GM21367 (cell line): ENCODE measurements at regions not wholly inside any gene's neighbourhood (a gene's known extent, or its start where the extent isn't known, plus 50 kb on each side); places are given as distances from the start of the nearest gene placed in this dataset.

Source experiments
- ATAC-seq: cut with Tn5 transposase; IDR thresholded peaks from one replicate; pipeline ENCODE4 v1.9.1; 2021; ENCODE audit not compliant: unreplicated experiment

DNA sequence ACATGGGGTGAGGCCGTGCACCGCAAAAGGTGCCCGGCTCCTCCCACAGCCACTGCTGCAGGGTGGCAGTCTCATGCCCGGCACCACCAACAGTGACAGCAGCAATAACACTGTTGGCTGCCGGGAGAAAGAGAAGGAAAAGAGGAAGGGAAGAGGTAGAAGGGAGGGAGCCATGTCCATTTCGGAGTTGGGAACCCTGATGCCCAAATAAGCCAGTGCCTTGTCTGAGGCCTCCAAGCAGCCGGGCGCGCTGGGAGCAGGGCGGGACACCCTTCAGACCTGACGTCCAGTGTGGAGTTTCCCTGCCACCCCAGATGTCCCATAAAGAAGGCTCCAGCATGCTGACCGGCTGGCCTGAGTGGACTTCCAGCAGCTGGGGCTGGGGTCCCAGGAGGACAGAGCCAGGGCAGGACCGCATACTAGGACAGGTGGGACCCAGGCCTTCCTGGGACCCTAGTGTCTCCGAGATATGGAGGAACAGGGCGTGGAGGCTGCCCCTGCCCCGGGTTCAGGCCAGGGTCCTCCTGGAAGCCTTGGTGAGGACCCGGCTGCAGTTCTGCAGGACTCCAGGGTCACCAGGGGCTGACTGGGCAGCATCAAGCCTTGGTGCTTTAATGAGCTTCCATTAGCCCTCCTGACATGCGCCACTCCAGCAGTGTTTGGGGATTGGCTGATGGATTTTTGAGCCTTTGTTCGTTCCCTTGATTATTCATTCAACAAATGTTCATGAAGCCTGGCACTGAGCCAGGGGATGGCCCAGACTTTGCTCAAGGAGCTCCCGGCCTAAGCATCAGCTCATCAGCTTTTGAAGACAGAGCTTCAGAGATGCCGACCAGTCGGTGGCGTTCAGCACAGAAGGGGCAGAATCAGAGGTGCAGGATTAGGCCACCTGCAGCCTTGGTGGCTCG lies 223.6 kb upstream of the CIBAR2 start:
- no peak for ATAC-seq

DNA sequence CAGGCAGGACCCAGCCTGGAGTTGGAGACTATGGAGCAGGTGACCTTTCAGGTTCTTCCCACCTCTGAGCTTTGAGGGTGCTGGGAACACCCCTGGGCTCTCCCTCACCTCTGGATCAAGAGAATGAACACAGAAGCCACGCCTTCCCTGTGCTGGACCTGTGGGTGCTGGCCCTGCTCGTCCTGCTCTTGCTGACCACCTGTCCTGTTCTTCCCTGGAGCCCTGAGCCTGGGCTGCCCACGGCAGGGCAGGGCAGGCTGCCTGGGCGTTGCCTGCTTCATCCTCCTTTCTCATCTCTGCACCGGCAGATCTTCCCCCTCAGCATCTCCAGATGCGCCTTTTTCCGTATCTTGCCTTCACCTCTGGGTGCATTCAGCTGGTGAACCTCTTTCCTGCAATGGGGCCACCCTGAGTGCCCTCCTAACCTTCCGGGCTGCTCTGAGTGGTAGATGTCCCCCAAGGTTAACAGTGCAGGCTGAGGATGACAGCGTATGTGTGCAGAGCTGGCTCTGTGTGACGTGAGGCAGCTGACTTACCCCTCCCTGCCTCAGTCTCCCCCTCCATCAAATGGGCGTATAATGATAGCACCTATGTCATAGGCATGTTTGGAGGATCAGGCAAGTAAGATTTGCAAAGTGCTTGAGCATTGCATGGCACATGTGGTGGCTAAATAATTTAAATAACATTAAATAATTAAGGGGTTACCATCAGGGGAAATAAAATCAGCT lies 225.8 kb upstream of the CIBAR2 start:
- ATAC-seq = no peak

DNA sequence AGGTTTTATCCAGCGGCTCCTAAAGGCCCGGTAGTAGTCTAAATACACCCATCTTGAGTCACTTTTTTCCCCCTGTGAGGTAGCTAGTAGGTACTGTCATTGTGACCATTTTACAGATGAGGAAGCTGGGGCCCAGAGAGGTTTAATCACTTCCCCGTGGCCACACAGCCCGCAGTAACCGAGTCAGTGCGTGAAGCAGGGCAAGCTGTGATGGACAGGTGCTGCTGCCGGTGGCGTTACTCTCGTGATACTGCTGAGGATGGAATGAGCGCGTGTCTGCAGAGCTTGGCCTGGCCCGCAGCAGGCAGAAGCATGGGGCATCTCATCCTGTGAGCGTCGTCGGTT lies 226.3 kb upstream of the CIBAR2 start:
- ATAC-seq = no peak

DNA sequence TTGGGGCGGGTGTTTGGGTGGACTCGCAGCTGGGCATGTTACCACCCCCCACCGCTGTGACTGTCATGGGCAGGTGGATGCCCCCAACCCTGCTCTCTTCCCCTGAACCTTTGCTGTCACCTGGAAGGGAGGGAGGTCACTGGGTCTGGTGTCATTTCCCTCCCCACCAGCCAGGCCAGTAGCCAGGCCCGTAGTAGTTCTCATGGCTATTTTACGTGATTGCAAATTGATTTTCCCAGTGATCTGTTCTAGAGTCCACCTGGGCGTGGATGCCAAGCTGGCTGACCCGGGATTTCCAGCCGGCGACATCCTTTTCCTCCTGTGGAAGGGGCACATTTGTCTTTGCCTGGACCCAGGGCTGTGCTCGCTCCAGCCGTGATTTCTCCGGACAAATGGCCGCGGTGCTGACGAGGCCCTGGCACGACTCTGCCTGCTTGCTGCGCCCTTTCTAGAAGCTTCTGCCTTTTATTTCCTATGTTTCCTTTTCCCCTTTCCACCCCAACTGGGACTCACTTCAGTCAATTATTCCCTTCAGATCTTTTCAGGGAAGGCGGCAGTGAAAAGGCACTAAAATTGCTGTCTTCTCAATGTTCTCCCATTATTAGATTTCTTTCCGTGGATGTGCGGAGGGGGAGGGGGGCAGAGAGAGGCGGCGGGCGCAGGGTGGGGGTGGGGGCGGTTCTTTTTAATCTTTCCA lies 226.9 kb upstream of the CIBAR2 start:
- ATAC-seq = no peak

DNA sequence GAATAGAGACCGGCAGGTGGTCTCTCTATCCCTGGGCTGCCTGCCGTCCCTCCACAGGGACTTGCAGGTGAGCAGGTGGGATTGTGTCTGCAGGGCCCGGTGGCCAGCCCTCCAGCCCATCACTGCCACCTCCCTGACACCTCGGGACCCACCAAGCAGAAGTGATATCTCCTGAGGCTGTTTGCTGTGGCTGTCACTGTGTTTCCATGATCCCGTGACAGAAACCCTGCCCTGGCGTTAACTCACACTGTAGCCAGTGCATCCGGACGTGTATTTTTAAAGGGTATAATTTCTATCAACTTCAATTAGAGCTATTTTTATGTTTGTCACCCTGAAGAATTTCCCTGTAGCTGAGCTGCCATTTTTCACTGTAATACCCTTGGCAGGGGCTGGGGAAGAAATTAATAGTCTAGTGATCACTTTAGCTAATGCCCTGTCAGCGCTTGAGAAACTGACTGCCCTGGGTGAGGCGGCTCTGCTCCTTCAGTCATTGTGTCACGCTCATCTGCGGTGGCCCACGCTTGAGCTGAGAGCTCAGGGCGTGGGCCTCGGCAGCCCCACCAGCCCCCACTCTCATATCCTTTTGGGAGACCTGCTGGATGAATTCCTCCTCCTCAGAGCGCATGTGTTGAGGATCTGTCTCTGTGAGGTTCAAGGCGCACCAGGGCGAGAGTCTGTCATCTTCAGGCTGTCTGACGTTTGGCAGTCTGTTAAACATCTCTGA lies 229.9 kb upstream of the CIBAR2 start:
- no peak for ATAC-seq

DNA sequence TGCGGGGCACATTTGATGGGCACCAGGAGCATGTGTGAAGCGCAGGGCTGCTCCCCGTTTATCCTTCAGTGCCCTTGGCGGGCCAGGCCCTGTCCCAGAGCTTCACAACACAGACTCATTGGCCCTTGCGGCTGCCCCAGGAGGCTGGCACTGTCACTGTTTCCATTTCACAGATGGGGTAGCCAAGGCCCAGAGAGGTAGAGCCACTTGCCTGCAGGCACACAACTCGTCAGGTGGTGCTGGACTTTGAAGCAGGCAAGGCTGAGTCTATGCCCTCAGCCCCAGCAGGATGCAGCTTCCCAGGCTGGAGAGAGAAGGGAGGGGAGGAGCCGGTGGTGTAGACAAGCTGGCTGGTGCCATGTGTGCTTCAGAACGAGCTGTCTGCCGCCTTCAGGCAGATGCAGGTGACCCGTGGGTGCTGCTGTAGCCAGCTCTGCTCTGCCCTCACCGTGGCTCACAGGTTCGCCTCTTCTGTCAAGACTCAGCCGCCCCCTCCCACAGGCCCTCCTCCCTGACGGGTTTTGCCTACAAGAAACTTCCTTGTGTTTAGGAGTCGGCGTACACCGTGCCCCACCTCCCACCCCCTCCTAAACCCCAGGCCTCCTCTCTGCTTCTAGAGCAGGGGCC lies 232.3 kb upstream of the CIBAR2 start:
- ATAC-seq = no peak

DNA sequence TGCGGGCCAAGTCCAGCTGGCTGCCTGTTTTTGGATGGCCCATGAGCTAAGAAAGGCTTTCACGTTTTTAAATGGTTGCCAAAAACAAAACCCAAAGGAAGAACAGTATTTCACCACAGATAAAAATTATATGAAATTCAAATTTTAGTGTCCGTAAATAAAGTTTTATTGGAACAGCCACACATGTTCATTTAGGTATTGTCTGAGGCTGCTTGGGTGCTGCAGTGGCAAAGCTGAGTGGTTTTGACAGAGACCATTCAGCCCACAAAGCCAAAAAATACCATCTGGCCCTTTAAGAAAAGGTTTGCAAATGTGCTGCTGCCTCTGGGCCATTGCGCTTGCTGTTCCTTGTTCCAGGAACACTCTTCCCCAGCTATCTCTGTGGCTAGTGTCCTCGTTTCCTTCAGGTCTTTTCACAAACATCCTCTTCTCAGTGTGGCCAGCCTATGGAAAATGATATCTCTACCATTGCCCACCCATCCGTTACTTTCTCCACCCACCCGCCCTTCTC lies 232.9 kb upstream of the CIBAR2 start:
- no peak for ATAC-seq

DNA sequence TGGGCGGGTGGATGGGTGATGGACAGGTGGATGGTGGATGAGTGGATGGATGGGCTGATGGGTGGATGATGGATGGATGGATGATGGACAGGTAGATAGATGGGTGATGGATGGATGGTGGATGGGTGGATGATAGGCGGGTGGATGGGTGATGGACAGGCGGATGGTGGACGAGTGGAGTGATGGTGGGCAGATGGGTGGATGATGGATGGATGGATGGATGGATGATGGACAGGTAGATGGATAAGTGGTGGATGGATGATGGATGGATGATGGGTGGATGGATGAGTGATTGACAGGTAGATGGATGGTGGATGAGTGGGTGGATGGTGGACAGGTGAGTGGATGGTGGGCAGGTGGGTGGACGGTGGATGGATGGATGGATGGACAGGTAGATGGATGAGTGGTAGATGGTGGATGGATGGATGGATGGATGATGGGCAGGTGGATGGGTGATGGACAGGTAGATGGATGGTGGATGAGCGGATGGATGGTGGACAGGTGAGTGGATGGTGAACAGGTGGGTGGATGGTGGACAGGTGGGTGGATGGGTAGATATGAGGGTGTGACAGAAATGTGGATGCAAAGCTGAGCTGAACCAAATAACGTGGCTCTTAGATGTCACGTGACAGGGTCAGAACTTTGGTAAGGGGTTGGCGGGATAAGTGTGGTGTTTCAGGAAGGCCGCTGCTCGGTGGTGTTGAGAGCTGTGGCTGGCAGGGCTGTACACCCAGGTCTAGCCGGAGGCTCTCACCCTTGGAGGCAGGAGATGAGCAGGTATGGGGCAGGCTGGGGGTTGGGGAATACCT lies 234.3 kb upstream of the CIBAR2 start:
- no peak for ATAC-seq

DNA sequence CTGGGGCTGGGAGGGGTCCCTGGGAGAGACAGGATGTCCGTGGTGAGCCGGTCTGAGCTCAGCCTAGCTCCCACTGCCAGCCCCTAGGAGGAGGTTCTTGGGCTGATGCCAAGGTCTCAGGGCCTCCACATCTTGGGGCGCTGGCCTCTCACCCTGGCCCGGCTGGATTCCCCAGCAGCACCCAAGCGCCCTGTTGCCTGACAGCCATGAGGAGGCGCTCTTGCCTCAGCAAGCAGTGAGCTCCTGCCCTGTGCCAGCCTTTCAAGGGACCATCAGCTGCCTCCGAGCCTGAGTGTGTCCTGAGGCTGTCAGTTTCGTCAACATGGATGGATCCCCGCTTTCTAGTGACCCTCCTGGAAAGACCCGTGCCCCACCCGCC lies 234.9 kb upstream of the CIBAR2 start:
- ATAC-seq = no peak

DNA sequence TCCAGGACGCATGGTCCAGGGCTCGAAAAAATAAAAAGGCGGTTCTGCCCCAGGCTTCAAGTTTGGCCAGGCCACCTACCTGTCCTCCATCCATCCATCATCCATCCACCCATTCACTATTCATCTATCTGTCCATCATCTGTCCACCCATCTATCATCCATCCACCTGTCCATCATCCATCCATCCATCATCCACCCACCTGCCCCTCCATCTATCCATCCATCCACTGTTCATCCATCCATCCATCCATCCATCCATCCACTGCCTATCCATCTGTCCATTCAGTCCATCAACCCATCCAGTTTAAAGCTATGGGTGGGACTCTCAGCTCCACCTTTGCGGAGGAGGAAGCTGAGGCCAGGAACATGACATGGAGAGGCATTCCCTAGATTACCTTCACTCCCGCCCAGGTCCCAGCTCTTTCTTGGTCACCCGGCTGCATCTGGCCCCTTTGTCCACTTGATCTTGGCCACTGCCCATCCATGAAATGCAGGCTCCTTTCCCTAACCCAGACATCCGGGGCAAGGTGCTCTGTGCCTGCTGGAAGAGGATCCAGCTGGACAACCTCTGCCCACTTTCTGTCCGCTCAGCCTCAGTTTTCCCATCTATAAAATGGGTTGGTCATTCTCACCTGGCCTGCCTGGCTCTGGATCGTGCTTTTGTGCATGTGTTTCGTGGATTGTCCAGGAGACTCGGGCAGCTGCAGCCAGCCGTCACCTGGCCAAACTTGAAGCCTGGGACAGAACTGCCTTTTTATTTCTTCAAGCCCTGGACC lies 236.0 kb upstream of the CIBAR2 start:
- no peak for ATAC-seq

DNA sequence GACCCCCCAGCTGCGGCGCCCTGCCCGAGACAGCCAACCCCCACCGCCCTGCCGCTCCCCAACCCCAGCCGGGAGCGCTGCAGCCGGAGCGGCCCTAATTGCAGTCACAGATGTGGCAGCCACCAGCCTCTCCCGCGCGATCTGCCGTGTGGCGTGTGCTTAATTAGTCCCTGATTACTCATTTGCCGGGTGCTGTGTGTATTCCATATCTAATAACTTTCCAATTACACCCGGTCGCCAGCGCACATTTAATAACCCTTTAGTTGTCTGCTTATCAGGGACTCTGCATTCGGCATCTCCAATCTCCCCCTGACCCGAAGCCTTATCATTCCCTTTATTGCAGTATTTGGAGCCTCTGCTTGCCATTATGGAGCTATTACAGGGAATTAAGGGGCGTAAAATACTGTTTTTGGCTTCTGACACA lies 236.7 kb upstream of the CIBAR2 start:
- ATAC-seq = no peak

DNA sequence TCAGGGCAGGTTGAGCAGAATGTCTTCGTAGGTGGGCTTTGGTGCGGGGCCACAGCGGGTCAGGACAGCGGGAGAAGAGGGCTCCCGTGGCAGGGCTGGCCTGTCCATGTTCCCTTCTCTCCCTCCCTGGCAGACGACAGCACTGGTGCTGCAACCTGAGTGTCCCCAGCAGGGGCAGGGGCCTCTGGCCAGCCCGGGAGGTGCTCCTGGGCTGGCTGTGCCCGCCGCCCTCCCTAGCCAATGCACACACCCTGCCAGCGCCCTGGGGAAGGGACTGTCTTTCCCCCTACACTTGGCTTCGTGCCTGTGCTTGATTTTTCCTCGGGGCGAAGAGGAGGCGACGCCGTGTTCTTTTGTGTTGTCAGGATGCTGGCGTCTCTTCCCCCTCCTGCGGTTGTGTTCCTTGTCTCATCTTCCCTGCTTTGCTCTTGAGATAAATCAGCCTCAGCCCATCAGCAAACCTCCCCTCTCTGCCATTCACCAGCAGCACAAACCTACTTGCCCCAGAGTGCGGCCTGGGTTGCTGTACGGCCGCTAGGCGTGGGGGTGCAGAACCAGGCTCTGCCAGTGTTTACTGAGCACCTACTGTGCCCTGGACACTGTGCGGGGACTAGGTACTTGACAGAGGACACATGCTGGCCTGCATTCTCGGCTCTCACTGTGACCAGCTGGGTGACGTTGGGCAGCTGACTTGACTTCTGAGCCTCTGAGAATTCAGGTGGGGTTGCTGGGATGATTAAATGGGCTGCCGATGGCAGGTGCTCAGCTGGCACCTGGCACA lies 237.3 kb upstream of the CIBAR2 start:
- no peak for ATAC-seq

DNA sequence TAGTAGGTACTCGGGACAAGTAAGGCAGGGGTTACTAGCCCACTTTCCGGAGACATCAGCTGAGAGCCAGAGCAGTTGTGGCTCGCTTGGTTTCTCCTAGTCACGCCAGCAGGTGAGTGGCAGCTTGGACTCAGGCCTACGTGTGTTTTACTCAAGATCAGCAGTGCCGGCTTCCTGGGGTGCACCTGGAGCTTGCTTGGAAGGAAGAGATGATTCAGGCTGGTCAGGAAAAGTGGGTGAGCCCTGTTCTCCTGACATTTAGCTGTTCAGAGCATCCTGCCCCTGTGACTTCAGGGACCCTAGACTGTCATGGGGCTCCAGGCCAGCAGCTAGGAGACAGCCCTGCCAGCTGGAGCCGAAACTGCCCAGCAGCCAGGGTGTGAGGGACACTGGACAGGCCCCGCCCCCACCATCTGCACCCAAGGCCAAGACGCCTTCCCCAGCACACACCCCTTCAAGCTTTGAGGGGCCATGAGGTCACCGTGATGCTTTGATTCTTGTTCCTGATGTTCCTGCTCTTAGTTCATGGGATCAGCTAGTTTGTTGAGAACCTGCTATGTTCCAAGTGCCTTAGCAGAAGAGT lies 238.0 kb upstream of the CIBAR2 start:
- no peak for ATAC-seq

DNA sequence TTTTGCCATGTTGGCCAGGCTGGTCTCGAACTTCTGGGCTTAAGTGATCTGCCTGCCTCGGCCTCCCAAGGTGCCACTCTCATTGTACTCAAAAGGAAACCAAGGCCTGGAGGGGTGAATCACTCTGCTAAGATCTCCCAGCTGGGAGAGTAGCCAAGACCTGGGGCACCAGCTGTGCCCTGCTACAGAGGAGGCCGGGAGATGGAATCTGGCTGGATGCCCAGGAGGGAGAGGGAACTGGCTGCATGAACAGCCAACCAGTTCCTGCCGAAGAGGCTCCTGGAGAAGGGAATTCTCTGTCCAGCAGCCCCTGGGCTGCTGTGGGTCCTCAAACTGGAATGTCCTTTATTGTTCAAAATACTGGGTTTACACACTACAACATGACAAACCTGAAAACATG lies 238.7 kb upstream of the CIBAR2 start:
- no peak for ATAC-seq

DNA sequence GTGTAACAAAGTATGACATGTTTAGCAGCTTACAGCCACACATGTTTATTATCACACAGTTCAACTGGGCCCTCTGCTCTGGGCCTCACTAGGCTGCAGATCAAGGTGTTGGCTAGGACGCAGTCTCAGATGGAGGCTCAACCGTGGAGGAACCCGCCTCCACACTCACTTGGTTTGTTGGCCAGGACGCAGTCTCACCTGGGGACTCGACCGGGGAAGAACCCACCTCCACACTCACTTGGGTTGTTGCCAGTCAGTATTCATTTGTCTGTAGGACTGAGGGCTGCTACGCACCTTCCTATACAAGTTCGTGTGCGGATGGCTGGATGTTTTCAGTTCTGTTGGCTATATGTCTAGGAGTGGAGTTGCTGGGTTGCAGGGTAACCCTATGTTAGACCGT lies 240.7 kb upstream of the CIBAR2 start:
- ATAC-seq = no peak

DNA sequence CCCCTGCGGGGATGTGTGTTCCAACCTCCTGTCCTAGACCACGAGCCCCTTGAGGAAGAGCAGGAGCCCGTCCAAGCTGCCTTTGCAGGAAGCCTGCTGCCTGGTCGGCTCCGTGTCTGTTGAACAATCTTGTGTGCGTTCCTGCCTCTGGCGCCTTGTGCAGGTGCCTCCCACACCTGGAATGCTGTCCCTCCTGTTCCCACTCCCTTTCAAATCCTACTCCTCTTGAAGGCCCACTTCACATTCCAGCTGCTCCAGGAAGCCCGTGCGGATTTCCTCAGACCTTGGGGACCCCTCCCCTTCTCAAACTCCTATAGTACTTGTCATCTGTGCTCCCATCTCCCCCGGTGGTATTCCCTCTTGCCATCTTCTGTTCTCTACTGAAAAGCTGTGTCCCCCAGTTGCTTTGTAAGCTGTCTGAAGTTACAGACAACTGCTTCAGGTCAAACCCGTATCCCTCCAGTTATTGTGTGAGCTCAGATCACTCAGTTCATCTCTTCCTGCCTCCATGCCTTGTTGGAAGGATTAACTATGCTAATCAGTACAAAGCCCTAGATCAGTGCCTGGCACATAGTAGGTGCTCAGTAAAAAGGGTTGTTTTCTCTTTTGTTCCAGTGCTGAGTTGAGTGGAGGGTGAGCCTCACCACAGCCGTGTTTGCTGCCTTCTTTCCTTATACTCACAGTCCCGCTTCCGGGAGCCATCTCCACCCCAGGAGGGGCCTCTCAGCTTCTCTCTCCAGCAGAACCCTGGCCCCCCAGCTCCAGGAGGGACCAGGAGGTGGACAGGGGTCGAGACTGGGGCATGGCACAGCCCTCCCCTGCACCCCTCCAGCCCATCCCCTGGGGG lies 241.8 kb upstream of the CIBAR2 start:
- ATAC-seq = no peak
